Activated CD8-positive, alpha-beta memory T cell treated with anti-CD3 and anti-CD28 coated beads for 48 hours (primary cell): ENCODE measurements at regions not wholly inside any gene's neighbourhood (a gene's known extent, or its start where the extent isn't known, plus 50 kb on each side); places are given as distances from the start of the nearest gene placed in this dataset.

Experiments
- DNase-seq, 3 experiments: peaks; one replicate each; pipeline ENCODE4 v3.0.0-alpha.2; 2020; ENCODE audit warnings: low read depth in 2 of 3, low spot score in 2 of 3

DNA sequence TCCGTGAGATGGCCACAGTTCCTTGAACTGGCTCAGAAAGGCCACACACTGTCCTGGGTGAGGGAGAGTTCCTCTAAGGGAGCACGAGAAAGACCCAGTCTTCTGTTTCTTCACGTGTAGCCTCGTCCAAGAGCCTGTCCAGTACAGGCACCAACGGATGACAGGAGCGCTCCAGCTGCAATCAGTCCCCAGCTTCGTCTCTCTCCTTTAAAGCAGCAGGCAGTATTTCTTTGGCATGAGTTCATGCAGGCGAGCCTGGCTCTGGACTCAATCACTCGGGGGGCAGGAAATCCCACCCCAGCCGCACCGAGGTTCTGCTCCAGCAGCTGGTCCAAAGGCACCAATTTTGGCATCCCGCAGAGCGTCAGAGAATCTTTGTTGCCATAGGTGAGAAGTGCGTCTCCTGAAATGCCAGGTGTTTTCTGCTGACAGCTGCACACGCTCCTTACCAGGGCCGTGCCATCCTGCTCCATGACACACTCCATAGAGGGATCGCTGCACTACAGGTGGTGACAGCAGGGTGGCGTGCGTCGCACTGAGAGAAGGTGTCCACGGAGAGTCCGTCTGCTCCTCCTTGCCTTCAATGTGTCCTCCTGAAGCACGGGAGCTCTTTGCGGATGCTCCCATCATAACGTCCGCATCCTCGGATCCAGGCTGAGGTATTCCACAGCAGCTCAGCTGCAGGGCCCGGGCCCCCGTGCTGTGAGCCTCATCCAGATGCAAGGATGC is 59.6 kb upstream of the AFDN start:
- DNase-seq = no peak

DNA sequence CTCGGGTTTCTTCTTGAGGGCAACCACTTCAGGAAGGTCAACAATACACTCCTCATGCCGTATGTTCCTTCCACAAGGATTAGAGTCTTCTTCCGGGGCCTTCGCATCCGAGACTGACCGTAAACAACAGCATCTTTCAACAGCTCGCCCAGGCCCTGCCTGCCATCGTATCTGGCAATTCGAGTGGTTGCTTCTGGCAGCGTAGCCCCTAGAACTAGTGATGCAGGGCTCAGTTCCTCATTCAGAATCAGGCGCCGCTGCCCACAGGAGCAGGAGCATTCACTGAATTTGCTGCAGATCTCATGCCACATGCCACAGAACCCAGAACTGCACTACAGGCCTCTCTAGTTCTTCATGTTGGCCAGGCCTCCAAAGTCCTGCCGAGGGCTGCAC is 59.0 kb upstream of the AFDN start:
- DNase-seq = no peak

DNA sequence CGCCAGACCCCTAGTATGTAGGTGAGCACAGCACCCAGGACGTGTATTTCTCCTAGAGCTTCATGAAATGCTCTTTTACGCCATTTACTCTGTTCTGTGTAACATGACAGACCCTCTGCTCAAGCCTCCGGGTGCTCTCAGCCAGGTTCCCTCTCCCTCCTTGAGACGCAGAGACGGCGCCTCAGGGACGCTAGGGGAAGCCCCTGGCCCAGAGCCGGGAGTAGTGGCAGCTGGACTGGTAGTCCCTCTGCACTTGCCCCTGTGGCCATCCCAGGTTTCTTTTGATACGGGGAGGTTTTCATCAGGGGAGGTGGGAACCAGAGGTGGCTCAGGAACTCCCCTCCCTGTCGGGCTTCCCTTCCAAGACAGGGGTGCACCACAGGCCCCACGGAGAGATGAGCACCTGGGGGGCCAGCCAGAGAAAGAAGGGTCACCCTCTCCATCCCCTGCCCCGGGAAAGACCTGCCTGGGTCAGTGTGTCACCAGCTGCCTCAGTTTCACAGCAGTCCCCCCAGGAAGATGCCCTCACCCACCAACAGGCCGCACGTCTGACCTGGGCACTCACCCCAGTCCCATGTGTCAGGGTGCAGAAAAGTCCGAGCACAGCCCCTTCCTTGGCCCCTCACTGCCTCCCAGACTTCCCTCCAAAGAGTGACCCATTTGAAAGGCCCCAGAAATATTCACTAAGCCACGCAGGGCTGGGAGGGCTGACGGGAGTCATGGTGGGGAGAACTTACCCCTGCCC is 58.1 kb upstream of the AFDN start:
- DNase-seq = no peak

DNA sequence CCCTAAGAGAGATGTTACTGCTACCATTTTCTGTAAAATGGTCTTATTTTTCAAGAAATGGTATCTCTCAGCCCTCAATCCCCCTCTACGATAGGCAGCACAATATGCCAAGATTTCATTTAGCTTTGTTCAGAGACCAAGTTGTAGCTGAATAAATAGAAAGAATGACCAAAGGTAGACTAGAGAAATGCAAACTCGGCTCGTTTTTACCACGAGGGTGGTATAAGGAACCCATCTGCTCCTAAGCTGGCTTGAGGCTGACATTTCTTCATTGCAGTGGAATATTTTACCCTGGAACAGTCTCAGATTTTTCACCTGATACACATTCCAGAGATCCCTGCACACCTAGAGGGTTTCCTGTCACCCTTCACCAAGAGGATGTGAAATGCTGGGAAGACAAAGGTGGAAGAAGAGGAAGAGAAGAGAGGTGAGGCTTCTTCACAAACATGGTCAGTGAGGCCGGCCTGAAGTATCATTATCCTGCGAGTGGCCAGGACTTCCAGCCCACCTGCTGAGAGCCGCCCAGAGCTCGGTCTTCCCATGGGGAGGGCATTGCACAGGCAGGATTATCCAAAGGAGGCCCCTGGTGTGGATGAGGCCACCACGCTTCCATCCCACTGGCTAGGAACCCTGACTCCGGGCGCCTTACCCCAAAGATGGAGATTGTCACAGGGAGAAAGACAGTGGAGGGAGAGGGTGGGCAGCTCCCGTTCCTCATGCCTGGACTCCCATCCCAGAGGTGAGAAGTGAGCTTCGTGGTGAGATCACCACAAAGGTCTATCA is 57.1 kb upstream of the AFDN start:
- no peak for DNase-seq

DNA sequence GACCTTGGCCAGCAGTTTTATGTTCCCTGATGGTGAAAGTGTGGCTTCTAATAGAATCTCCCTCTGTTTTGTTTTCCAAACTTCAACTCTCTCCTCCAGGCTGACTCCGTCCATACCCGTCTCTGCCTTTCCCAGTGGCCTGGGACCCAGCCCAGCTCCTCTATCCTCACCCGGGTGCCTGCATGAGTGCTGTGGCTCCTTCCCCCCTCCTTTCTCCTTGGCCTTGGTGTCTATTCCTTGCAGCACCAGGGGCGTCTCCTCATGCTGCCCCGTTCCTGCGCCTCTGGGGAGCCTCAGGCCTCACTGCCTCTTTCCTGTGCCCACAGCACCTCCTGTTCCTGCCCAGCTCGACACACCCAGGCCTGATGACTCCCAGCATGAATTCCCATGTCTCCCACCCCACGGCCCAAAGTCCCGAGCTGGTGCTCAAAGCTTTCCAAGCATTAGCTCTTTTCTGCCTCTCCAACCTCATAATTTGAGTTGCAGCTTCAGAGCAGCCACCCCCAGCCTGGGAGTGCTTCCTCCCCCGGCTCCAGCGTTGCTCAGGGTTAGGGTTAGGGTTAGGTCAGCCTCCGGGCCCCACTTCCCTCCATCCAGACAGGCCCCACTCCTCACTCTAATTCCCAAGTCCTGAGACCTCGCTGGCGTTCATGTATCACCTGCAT is 56.3 kb upstream of the AFDN start:
- DNase-seq = no peak

DNA sequence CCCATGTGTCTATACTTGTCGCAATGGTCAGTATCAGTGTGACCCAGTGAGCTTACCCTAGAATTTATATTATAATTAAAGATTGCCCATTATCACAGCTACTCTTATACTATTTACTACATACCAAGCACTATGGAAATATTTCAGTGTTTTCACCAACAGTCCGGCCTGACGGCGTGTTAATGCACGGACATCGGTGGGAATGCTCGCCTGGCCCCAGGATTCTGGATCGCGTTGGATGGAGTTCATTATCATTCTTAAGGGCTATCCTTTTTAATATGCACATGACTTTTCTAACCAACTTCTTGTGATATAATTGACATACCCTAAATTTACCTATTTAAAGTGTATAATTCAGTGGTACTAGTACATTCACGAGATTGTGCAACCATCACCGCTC is 51.8 kb upstream of the AFDN start:
- DNase-seq = no peak

DNA sequence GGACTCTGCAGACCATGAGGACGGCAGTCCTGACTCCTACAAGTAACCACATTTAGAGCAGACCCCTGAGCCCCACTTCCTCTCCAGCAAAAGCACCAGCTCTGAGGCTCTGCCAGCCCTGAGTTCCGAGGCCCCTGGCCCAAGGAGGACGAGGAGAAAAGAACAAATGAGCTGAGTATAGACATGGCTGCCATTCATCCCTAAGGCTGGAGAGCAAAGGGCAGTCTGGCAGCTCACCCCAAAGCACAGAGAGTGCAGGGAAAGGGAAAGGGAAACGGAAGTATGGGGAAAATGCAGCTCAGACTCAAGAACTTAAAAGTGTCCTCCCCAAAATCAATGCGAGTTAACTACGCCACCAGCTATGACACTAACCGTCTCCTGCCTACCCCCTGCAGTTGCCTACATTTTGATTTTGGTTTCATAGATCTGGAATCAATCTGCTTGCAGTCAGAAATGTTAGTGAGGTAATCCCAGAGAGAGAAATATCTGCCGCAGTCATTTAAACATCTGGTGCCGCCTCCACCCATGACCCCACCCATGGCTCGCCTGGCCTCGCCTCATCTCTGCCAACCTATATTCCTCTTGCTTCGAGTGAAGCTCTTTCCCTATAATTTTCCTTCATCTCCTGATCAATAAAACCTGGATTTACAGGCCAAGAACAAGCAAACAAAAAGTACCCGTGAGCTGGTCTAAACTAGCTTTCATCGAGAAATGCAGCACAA is 49.6 kb upstream of the AFDN start:
- no peak for DNase-seq
